ENCODE measurements at regions not wholly inside any gene's neighbourhood (a gene's known extent, or its start where the extent isn't known, plus 50 kb on each side); places are given as distances from the start of the nearest gene placed in this dataset.

GRCh38 chr22:48322907-48323306, 1504.8 kb downstream of the BRD1 start:
- BruUV-seq (replicated peaks): no TSS peak
- intact Hi-C loops (cut with micrococcal nuclease): no loop called here
- H2AFZ ChIP-seq (ENCODE audit: low read length): no peak overlapping the region

GRCh38 chr22:48321986-48322545, 1505.6 kb downstream of the BRD1 start:
- no peak overlapping the region for H3K4me2 ChIP-seq (ENCODE audit: low read length)
- H3K9ac ChIP-seq (ENCODE audit: low read length): no peak overlapping the region
- intact Hi-C loops (cut with micrococcal nuclease): no loop called here
- H3F3A ChIP-seq (ENCODE audit: low read length, unreplicated experiment): no peaks in the 10 kb centered on the region
- BruUV-seq (replicated peaks): no TSS peak
- no peaks in the 10 kb centered on the region for H3K9me3 ChIP-seq (ENCODE audit: low read length)
- no peak overlapping the region for H3K27ac ChIP-seq (ENCODE audit: low read length)
- no peak overlapping the region for H2AFZ ChIP-seq (ENCODE audit: low read length)
- no peak for DNase-seq
- H3K36me3 ChIP-seq (ENCODE audit: low read depth, low read length): no peaks in the 10 kb centered on the region
- H3K4me1 ChIP-seq (ENCODE audit: insufficient read depth, low read length): no peaks in the 10 kb centered on the region
- H3K4me3 ChIP-seq (ENCODE audit: low read length): no peak overlapping the region
- ChIA-PET CTCF (no interaction called here), POLR2A (ENCODE audit: unreplicated experiment) (no interaction called here)
- no peaks in the 10 kb centered on the region for H3K9me2 ChIP-seq (replicated peaks; ENCODE audit: low read length)
- no peaks in the 10 kb centered on the region for H3K79me2 ChIP-seq (ENCODE audit: low read length)
- no peaks in the 10 kb centered on the region for H3K27me3 ChIP-seq (ENCODE audit: low read length)
- H4K20me1 ChIP-seq (ENCODE audit: low read length): no peaks in the 10 kb centered on the region
- ATAC-seq: no peak
- TF ChIP-seq EZH2phosphoT487 (IDR thresholded peaks at IDR 0.05; ENCODE audit: borderline replicate concordance, low read length): no peak
- no peak for TF ChIP-seq EZH2 (IDR thresholded peaks at IDR 0.05; ENCODE audit: low read length, unreplicated experiment)
- TF ChIP-seq CTCF (conservative IDR thresholded peaks at IDR 0.05; ENCODE audit: low read depth, low read length): no peak

More at GRCh38 chr22:48322907-48323306, 1504.8 kb downstream of the BRD1 start:
- H3K9me3 ChIP-seq (ENCODE audit: low read length): no peaks in the 10 kb centered on the region
- ChIA-PET POLR2A (ENCODE audit: unreplicated experiment) (no interaction called here), CTCF (no interaction called here)
- H3K4me2 ChIP-seq (ENCODE audit: low read length): no peak overlapping the region
- H4K20me1 ChIP-seq (ENCODE audit: low read length): no peaks in the 10 kb centered on the region
- DNase-seq (no peak), ATAC-seq (no peak)
- H3K79me2 ChIP-seq (ENCODE audit: low read length): no peaks in the 10 kb centered on the region
- H3K4me3 ChIP-seq (ENCODE audit: low read length): no peak overlapping the region
- H3K27me3 ChIP-seq (ENCODE audit: low read length): no peaks in the 10 kb centered on the region
- no peaks in the 10 kb centered on the region for H3K9me2 ChIP-seq (replicated peaks; ENCODE audit: low read length)
- no peaks in the 10 kb centered on the region for H3K36me3 ChIP-seq (ENCODE audit: low read depth, low read length)
- no peak overlapping the region for H3K27ac ChIP-seq (ENCODE audit: low read length)
- no peaks in the 10 kb centered on the region for H3K4me1 ChIP-seq (ENCODE audit: insufficient read depth, low read length)
- no peak for TF ChIP-seq EZH2phosphoT487 (IDR thresholded peaks at IDR 0.05; ENCODE audit: borderline replicate concordance, low read length)
- TF ChIP-seq EZH2 (IDR thresholded peaks at IDR 0.05; ENCODE audit: low read length, unreplicated experiment): no peak
- no peak overlapping the region for H3K9ac ChIP-seq (ENCODE audit: low read length)
- no peaks in the 10 kb centered on the region for H3F3A ChIP-seq (ENCODE audit: low read length, unreplicated experiment)

- intact Hi-C loops (cut with micrococcal nuclease): no loop called here
- no TSS peak for BruUV-seq (replicated peaks)
- TF ChIP-seq EZH2 (IDR thresholded peaks at IDR 0.05; ENCODE audit: low read length, unreplicated experiment) (no peak), EZH2phosphoT487 (IDR thresholded peaks at IDR 0.05; ENCODE audit: borderline replicate concordance, low read length) (no peak), CTCF (conservative IDR thresholded peaks at IDR 0.05; ENCODE audit: low read depth, low read length) (no peak)
- H3K36me3 ChIP-seq (ENCODE audit: low read depth, low read length): no peaks in the 10 kb centered on the region
- no peak overlapping the region for H3K4me3 ChIP-seq (ENCODE audit: low read length)
- no peak overlapping the region for H3K27ac ChIP-seq (ENCODE audit: low read length)
- H3K4me2 ChIP-seq (ENCODE audit: low read length): no peak overlapping the region
- H3F3A ChIP-seq (ENCODE audit: low read length, unreplicated experiment): no peaks in the 10 kb centered on the region
- H3K27me3 ChIP-seq (ENCODE audit: low read length): no peaks in the 10 kb centered on the region
- no peak overlapping the region for H3K9ac ChIP-seq (ENCODE audit: low read length)
- H4K20me1 ChIP-seq (ENCODE audit: low read length): no peaks in the 10 kb centered on the region
- no peaks in the 10 kb centered on the region for H3K9me3 ChIP-seq (ENCODE audit: low read length)
- no peak for DNase-seq
- no peaks in the 10 kb centered on the region for H3K9me2 ChIP-seq (replicated peaks; ENCODE audit: low read length)
- no peak overlapping the region for H2AFZ ChIP-seq (ENCODE audit: low read length)
- ChIA-PET CTCF (no interaction called here), POLR2A (ENCODE audit: unreplicated experiment) (no interaction called here)
- H3K4me1 ChIP-seq (ENCODE audit: insufficient read depth, low read length): no peaks in the 10 kb centered on the region
- H3K79me2 ChIP-seq (ENCODE audit: low read length): no peaks in the 10 kb centered on the region
- ATAC-seq: no peak
Measured at GRCh38 chr22:48320683-48321451, 1506.8 kb downstream of the BRD1 start.

All from PC-3 (cell line).